ENCODE measurements at regions not wholly inside any gene's neighbourhood (a gene's known extent, or its start where the extent isn't known, plus 50 kb on each side); places are given as distances from the start of the nearest gene placed in this dataset.

DNA sequence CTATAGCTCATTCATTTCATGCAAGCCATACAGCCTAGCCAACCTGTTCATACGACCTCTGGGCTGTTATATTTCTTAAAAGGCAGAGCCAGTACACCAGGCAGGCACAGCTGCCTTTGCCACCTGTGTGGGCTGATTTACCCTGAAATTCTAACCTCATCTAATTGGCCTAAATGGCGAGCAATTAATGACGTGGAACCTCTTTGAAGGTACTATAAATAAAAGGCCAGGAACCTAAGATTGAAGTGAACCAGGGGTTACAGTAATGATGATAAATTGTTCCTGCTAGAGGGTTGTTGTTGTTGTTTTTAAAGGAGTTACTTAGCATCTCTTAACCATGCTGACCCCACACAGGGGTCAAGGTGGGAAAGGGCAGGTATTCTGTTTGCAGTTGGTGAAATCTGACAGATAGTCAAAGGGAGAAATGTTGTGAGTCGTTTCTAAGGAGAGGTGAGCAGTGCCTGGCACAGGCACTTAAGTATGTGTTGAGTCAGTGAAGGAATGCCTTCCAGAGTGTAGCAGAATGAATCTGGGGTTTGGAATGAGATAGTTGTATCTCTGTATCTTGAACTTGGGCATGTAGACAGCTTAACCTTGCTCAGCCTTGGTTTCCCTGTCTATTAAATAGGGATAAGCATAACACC, 213.5 kb upstream of the NAV2 start:
- TF ChIP-seq, protein P1, sequence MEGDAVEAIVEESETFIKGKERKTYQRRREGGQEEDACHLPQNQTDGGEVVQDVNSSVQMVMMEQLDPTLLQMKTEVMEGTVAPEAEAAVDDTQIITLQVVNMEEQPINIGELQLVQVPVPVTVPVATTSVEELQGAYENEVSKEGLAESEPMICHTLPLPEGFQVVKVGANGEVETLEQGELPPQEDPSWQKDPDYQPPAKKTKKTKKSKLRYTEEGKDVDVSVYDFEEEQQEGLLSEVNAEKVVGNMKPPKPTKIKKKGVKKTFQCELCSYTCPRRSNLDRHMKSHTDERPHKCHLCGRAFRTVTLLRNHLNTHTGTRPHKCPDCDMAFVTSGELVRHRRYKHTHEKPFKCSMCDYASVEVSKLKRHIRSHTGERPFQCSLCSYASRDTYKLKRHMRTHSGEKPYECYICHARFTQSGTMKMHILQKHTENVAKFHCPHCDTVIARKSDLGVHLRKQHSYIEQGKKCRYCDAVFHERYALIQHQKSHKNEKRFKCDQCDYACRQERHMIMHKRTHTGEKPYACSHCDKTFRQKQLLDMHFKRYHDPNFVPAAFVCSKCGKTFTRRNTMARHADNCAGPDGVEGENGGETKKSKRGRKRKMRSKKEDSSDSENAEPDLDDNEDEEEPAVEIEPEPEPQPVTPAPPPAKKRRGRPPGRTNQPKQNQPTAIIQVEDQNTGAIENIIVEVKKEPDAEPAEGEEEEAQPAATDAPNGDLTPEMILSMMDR (IDR thresholded peaks at IDR 0.05; ENCODE audit: low read length, missing control alignments), result no peak
- peak; percentile 38 for DNase-seq (ENCODE audit: low read depth)
- no peak overlapping the region for H3K4me3 ChIP-seq (replicated peaks; ENCODE audit: low read depth, low read length)

DNA sequence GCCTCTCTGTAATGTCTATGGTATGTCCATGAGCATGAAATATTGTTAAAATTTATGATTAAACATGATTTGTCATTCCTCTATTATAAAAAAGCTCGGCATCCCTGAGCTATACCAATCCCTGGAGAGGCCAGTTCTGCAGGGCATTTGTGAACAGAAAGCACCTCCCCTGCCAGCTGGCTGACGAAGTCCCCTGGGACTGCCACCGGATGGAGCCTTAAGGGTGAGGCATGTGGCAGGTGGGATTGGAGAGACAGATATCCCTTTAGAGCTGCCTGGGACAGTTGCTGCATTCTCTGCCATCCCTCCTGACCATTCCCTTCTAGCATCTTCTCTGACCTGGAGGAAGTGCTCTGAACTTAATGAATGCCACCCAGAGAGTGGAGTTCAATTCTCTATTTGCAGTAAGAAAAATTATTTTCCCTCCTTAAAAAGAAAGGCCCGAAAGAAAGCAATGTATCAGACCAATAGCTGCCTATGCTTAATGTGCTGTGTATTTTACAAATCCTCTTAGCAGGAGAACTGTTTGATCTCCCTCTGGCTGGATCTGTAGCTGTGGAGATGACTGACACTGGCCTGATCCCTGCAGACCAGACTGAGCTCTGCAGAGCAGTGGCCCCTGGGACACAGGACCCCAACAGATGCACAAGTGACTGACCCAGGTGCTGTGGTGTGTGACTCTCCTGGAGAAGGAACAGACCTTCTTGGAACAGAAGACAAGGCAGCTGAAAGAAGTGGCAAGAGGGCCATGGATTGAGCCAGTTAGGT, 219.0 kb upstream of the NAV2 start:
- no peak overlapping the region for H3K4me3 ChIP-seq (replicated peaks; ENCODE audit: low read depth, low read length)
- TF ChIP-seq, protein P1 (IDR thresholded peaks at IDR 0.05; ENCODE audit: low read length, missing control alignments), result no peak
- no peak for DNase-seq (ENCODE audit: low read depth)

DNA sequence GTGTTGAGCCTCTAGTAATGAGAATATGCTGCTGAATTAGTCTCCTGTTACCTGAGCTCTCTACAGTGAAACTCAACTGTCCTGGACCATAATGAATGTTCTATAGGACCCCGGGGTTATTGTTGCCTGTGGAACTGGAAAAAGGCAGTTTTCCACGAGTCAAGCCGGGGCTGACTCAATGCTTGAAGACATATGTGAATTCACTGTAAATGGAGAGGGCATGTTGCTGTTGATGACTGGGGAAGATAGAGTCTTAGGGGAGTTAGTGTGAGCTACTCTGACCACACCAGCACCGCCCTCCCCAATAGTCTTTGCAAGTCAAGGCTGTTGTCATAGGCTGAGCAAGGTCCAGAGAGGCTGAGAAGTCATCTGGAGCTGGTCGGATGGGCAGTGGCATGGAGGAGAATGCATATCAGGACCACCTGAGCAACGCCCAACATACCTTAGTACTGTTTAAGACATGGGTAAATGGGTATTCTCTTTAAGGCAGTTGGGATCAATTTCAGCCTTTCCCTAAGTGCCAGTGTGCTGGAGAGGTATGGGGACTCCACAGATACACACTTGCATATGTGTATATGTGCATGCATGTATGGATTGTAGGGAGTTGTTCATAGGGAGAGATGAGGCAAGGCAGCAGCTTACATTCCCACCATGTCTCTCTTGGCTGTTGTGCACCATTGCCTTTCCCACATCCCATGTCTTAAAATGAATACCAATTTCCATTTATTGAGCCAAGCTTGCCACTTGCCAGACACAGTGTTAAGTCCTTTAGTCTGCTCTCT, 230.1 kb upstream of the NAV2 start:
- H3K4me3 ChIP-seq (replicated peaks; ENCODE audit: low read depth, low read length), result no peak overlapping the region

DNA sequence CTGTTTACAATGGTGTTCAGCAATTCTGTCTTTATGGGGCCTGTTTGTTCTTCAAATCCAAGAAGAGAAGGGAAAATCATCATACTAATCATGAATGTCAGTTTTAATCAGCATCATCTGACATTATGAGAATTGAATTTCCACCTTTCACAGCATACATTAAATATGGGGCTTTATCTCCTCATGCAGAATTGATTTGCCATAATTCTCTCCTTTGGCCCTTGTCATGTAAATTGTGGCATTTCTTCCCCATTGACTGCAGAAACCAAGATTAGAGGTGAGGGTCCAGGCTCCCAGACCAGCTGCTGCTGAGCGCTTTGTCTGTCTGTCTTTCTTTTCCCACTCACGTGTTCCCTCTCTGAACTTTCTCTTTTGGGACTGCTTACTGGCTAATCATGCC, 232.1 kb upstream of the NAV2 start:
- H3K4me3 ChIP-seq (replicated peaks; ENCODE audit: low read depth, low read length), result no peak overlapping the region

More for the DNA sequence above, 230.1 kb upstream of the NAV2 start:
- DNase-seq (ENCODE audit: low read depth), result no peak
- TF ChIP-seq, protein P1 (IDR thresholded peaks at IDR 0.05; ENCODE audit: low read length, missing control alignments), result no peak

DNA sequence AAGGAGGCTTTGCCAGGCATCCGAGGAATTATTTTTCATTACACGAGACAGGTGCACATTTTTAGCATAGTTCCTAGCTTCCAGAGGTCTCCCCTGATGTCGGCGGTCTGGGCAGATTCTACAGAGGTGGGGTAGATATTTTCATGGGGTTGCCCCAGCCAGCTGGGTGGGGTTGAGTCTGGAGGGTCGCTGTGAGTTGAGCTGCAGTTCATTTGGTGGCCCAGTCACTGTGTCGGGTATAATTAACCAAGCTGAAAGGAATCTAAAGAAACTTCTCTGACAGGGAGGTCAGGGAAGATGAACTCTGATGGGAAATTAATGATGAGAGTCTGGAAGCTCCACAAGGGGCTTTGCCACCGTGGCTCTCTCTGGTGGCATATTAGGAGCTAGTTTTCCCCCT, 233.7 kb upstream of the NAV2 start:
- TF ChIP-seq, protein P1 (IDR thresholded peaks at IDR 0.05; ENCODE audit: low read length, missing control alignments), result no peak
- DNase-seq (ENCODE audit: low read depth), result no peak
- H3K4me3 ChIP-seq (replicated peaks; ENCODE audit: low read depth, low read length), result no peak overlapping the region

More for the DNA sequence above, 232.1 kb upstream of the NAV2 start:
- TF ChIP-seq, protein P1 (IDR thresholded peaks at IDR 0.05; ENCODE audit: low read length, missing control alignments), result no peak
- no peak for DNase-seq (ENCODE audit: low read depth)

DNA sequence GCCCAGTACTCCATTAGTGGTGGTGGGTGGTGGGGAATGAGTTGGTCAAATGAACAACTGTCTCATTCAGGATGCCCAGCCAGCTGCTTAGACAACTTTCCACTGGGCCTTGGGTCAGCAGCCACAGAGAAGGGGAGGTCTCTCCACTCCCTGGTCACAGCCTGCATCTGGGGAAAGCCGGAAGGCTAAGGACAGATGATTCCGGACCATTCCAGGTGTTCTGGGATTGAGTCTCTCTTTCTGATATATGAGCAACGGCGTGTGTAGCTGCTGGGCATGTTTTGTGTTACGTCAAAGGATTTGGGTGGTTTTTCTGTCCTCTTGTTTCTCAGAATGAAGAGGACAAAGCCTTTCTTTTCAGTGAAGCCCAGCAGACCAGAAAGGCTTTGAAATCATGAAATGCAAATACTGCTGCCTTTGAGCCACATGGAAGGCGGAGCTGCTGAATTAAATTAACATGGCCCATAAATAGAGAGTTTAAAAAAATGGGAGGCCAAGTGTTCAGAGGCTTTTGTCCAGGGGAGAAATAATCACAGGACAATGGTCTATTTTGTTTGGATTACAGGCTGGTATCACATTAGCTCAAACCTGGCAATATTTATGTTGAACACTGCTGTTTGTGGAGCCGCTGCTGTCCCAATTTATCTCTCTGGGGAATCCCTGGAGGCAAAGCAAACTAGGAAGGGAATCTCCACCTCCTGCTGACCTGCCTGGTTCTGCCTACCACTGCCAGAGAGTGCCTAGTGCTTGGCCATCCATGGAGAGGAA, 234.4 kb upstream of the E2F8 start:
- no peak for DNase-seq (ENCODE audit: low read depth)
- TF ChIP-seq, protein P1 (IDR thresholded peaks at IDR 0.05; ENCODE audit: low read length, missing control alignments), result no peak
- H3K4me3 ChIP-seq (replicated peaks; ENCODE audit: low read depth, low read length), result no peak overlapping the region
